AG10803 (cell line): ENCODE measurements at regions not wholly inside any gene's neighbourhood (a gene's known extent, or its start where the extent isn't known, plus 50 kb on each side); places are given as distances from the start of the nearest gene placed in this dataset.

Experiments used
- DNase-seq: peaks from one replicate; pipeline ENCODE4 v3.0.0; 2010; ENCODE audit warnings: low read depth
- H3K4me3 ChIP-seq: 2 replicates; pipeline ENCODE4 v1.5.1; 2011; ENCODE audit warnings: mild to moderate bottlenecking, low read length, control low read depth
- TF ChIP-seq, protein P1 (sequence below): conservative IDR thresholded peaks from 2 replicates; pipeline ENCODE4 v1.5.1; 2011; ENCODE audit warnings: mild to moderate bottlenecking, low read length, control low read depth, inconsistent platforms

- TF ChIP-seq, protein P1, sequence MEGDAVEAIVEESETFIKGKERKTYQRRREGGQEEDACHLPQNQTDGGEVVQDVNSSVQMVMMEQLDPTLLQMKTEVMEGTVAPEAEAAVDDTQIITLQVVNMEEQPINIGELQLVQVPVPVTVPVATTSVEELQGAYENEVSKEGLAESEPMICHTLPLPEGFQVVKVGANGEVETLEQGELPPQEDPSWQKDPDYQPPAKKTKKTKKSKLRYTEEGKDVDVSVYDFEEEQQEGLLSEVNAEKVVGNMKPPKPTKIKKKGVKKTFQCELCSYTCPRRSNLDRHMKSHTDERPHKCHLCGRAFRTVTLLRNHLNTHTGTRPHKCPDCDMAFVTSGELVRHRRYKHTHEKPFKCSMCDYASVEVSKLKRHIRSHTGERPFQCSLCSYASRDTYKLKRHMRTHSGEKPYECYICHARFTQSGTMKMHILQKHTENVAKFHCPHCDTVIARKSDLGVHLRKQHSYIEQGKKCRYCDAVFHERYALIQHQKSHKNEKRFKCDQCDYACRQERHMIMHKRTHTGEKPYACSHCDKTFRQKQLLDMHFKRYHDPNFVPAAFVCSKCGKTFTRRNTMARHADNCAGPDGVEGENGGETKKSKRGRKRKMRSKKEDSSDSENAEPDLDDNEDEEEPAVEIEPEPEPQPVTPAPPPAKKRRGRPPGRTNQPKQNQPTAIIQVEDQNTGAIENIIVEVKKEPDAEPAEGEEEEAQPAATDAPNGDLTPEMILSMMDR: no peak
- DNase-seq: no peak
- H3K4me3 ChIP-seq: no peak overlapping the region
Observed at GRCh38 chr4:187317799-187318198, 594.1 kb upstream of the FAT1 start.

DNA sequence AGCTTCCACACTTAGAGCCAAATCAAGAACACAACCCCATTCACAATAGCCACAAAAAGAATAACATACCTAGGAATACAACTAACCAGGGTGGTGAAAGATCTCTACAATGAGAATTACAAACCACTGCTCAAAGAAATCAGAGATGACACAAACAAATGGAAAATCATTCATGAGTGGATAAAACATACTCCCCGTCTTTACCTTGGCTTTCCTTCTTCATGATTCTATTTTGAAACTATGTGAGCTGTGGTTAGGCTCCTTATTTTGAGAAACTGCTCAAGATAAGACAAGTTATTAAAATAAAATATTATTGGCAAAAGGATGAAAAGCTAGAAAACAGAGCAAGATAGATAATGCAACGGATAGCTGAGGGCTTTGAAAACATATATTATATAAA is 598.1 kb upstream of the FAT1 start:
- H3K4me3 ChIP-seq: no peak overlapping the region
- TF ChIP-seq, protein P1: no peak
- no peak for DNase-seq

DNA sequence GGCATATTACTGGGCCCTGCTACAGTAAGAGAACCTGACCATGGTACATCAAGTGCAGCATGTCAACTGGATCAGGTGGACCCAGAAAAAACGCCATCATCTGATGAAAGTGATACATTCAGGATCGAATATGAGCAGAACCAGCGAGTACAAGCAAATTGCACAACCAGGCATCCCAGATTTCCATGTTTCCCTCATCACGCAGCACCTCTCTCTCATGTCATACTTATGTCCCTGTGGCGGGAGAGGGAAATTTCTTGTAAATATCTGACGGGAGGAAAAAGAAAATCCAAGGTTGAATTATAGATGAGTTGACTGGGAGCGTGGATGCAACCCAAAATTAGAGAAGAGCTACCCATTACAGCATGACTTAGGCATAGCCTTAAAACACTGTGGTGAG is 608.5 kb upstream of the FAT1 start:
- TF ChIP-seq, protein P1: no peak
- no peak for DNase-seq
- no peak overlapping the region for H3K4me3 ChIP-seq

GRCh38 chr4:187333151-187333550 is 609.5 kb upstream of the FAT1 start:
- DNase-seq: no peak
- TF ChIP-seq, protein P1: no peak
- no peak overlapping the region for H3K4me3 ChIP-seq

DNA sequence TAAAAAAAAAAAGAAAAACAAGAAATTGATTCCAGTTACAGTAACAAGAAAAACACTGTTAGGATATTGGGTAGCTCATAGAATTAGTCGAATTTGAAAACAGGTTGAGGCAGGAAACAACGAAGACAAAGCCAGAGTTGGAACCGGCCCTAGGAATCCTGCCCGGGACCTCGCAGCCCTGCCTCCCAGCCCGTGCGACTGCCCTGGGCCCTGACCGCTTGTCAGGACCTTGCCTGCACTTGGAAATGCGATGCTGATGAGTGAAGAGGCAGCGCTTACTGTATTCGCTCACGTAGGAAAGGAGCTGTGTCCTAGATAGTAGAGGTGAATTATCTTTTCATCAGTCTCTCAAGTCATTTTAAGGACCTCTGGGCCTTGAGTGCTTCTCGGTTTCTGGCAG is 611.7 kb upstream of the FAT1 start:
- TF ChIP-seq, protein P1: no peak
- no peak overlapping the region for H3K4me3 ChIP-seq

DNA sequence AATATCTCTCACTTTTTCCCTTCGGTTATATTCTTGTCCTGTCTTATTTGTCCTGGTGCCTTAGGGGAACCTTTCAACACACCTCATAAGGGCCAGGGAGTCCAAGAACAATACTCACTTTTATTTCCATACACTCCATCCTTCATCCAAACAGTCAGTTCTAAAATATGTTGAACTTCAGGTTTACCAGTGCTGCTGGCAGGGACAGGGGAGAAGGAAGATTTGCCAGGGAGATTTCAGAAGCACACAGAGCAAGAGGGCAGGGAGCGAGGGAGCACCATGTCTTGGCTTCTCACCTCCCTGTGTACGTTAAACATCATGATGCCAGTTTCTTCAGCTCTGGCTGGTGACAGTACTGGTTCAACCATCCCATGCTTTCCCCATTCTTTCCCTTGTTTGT is 631.1 kb upstream of the FAT1 start:
- no peak for DNase-seq
- TF ChIP-seq, protein P1: no peak
- H3K4me3 ChIP-seq: no peak overlapping the region

More for the DNA sequence above, 611.7 kb upstream of the FAT1 start:
- DNase-seq: no peak

DNA sequence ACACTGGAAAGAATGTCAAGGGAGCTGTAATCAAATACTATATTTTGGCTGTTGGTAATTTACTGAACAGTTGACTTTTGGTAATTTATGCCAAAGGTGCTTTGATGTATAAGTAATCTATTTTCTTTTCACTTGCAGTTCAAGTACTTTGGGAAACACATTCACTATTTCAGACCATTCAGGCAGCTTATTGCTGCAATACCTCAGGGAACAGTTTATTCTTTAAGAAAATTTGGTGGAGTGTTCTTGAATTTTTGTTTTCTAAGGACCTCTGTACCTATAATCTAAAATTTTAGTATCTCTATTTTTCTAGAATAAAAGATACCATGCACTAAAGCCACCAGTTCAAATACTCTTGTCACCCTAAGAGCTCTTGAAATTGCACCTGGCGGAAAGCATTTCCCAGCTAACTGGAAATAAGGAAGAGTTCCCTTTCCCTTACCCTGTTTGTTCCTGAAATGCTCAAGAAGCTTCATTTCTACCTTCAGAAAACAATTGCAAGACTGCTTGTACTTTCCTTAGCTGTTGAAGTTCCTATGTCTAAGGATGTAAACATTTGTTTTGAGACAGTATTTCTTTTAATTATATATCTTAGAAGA is 633.5 kb upstream of the FAT1 start:
- no peak overlapping the region for H3K4me3 ChIP-seq
- TF ChIP-seq, protein P1: no peak
- DNase-seq: no peak
